ENCODE measurements at regions not wholly inside any gene's neighbourhood (a gene's known extent, or its start where the extent isn't known, plus 50 kb on each side); places are given as distances from the start of the nearest gene placed in this dataset.
"Not testable (repeated sequence)": the region's sequence is repeated elsewhere in the genome, so short reads cannot be mapped to it uniquely, and the experiment has no call there.

DNA sequence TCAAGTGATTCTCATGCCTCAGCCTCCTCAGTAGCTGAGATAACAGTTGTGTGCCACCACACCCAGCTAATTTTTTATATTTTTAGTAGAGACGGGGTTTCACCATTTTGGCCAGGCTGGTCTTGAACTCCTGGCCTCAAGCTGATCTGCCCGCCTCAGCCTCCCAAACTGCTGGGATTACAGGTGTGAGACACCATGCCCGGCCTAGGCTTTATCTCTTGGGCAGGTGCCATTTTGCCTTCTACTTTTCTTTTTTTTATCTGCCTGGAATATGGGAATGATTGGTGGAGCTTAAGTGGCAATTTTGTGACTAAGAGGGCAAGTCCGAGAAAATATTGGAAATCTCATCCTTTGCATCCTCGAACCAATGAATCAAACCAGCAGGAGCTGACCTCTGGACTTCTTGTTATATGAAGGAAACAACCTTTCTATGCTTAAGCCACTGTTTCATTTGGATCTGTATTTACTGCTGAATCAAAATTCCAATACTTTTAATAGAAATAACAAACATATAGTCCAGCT is 128.9 kb upstream of the ZNF217 start:
- no peak overlapping the region for H3K27ac ChIP-seq (replicated peaks in 1 of 4)
- intact Hi-C loops (cut with DNase I), result no loop called here
- H3K9me3 ChIP-seq, result no peaks in the 10 kb centered on the region
- 95% methylated on average over 5 of the region's 5 CpGs for WGBS
- H3K27me3 ChIP-seq, result no peaks in the 10 kb centered on the region
- H3K36me3 ChIP-seq, result no peaks in the 10 kb centered on the region
- no peak overlapping the region for H3K4me3 ChIP-seq
- TF ChIP-seq EP300 (IDR thresholded peaks at IDR 0.05) (no peak), POLR2AphosphoS5 (IDR thresholded peaks at IDR 0.05) (no peak), CTCF (IDR thresholded peaks at IDR 0.05) (no peak), POLR2A (IDR thresholded peaks at IDR 0.05; ENCODE audit: low read depth) (no peak)
- no peak for DNase-seq (ENCODE audit: extremely low spot score)
- no peaks in the 10 kb centered on the region for H3K4me1 ChIP-seq

DNA sequence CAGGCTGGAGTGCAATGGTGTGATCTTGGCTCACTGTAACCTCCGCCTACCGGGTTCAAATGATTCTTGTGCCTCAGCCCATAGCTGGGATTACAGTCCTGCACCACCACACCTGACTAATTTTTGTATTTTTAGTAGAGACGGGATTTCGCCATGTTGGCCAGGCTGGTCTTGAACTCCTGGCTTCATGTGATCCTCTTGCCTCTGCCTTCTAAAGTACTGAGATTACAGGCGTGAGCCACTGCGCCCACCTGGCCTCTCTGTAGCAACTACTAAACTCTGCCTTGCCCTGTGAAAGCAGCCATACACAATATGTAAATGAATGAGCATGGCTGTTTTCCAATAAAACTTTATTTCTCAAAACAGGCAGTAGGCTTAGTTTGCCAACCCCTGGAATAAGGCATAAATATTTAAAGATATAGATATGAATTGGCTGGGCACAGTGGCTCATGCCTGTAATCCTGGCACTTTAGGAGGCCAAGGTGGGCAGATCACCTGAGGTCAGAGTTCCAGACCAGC is 127.9 kb upstream of the ZNF217 start:
- DNase-seq (ENCODE audit: extremely low spot score); intact Hi-C loops (cut with DNase I): not testable (repeated sequence)
- 95% methylated on average over 6 of the region's 6 CpGs for WGBS

GRCh38 chr20:53719171-53719803 is 125.6 kb upstream of the ZNF217 start:
- DNase-seq (ENCODE audit: extremely low spot score); H3K4me1 ChIP-seq; intact Hi-C loops (cut with DNase I); H3K36me3 ChIP-seq; H3K4me3 ChIP-seq; H3K27ac ChIP-seq (replicated peaks in 1 of 4); H3K9me3 ChIP-seq; H3K27me3 ChIP-seq: not testable (repeated sequence)
- 97% methylated on average over 8 of the region's 8 CpGs for WGBS

More for the DNA sequence above, 127.9 kb upstream of the ZNF217 start:
- H3K4me3 ChIP-seq; H3K4me1 ChIP-seq; H3K27me3 ChIP-seq; H3K27ac ChIP-seq (replicated peaks in 1 of 4); H3K9me3 ChIP-seq; H3K36me3 ChIP-seq: not testable (repeated sequence)

GRCh38 chr20:53718142-53719021 is 124.7 kb upstream of the ZNF217 start:
- Histone ChIP-seq H3K9me3 (no peaks in the 10 kb centered on the region), H3K4me1 (no peaks in the 10 kb centered on the region), H3K4me3 (no peak overlapping the region), H3K27me3 (no peaks in the 10 kb centered on the region), H3K36me3 (no peaks in the 10 kb centered on the region), H3K27ac (replicated peaks in 1 of 4) (no peak overlapping the region)
- intact Hi-C loops (cut with DNase I), result no loop called here
- 89% methylated on average over 13 of the region's 13 CpGs for WGBS
- TF ChIP-seq POLR2A (IDR thresholded peaks at IDR 0.05; ENCODE audit: low read depth) (no peak), POLR2AphosphoS5 (IDR thresholded peaks at IDR 0.05) (no peak), EP300 (IDR thresholded peaks at IDR 0.05) (no peak), CTCF (IDR thresholded peaks at IDR 0.05) (no peak)
- DNase-seq (ENCODE audit: extremely low spot score), result no peak

GRCh38 chr20:53716395-53716794 is 122.8 kb upstream of the ZNF217 start:
- intact Hi-C loops (cut with DNase I), result no loop called here
- 84% methylated on average over 6 of the region's 6 CpGs for WGBS
- no peak for DNase-seq (ENCODE audit: extremely low spot score)

More at GRCh38 chr20:53716395-53716794, 122.8 kb upstream of the ZNF217 start:
- H3K4me1 ChIP-seq, result no peaks in the 10 kb centered on the region
- no peaks in the 10 kb centered on the region for H3K9me3 ChIP-seq
- H3K4me3 ChIP-seq, result no peak overlapping the region
- no peaks in the 10 kb centered on the region for H3K36me3 ChIP-seq
- no peaks in the 10 kb centered on the region for H3K27me3 ChIP-seq
- no peak overlapping the region for H3K27ac ChIP-seq (replicated peaks in 1 of 4)
- TF ChIP-seq EP300 (IDR thresholded peaks at IDR 0.05) (no peak), POLR2AphosphoS5 (IDR thresholded peaks at IDR 0.05) (no peak), CTCF (IDR thresholded peaks at IDR 0.05) (no peak), POLR2A (IDR thresholded peaks at IDR 0.05; ENCODE audit: low read depth) (no peak)
